ENCODE measurements at regions not wholly inside any gene's neighbourhood (a gene's known extent, or its start where the extent isn't known, plus 50 kb on each side); places are given as distances from the start of the nearest gene placed in this dataset.

DNA sequence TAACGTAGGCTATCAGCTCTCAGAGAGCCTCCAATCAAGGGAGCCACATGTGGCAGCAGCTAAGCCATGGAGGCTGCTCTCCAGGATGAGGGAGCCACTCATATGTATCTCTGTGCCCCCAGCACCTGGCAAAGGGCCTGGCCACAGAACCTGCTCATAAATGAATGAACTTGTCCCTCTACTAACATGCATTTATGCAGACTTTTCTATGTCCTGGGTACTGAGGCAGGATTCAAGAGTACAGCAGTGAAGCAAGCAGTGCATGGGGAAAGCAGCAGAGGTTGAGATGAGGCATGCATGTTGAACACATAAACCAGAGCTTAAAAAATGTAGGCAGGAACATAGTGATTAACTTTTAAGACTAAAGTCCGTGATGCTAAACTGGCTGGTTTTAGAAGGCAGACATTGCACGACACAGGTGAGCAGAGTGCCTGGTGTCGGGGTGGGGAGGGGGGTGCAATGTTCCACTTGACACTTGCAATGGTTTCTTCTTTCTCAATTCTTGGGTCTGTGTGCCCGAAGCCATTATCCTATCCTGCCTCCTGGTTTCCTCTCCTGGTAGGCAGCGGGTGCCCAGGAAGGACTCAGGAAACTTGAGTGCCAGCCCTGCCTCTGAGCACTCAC lies 142.8 kb upstream of the ALDH1B1 start:
- FAIRE-seq = no peak
- Histone ChIP-seq H3K4me2 (ENCODE audit: low read depth, low read length) (no peak overlapping the region), H3K79me2 (ENCODE audit: insufficient read depth, low read length) (no peaks in the 10 kb centered on the region), H3K4me3 (replicated peaks in 1 of 3; ENCODE audit: insufficient read depth in 1 of 3, low read depth in 2 of 3, low read length in 3 of 3) (no peak overlapping the region), H3K36me3 (replicated peaks in 1 of 2; ENCODE audit: control insufficient read depth in 1 of 2, insufficient read depth in 2 of 2, low read length in 2 of 2) (no peaks in the 10 kb centered on the region), H3K9ac (ENCODE audit: insufficient read depth, low read depth, low read length) (no peak overlapping the region), H4K20me1 (ENCODE audit: insufficient read depth, low read length) (no peaks in the 10 kb centered on the region), H3K9me3 (ENCODE audit: low read length) (no peaks in the 10 kb centered on the region), H3K4me1 (ENCODE audit: insufficient read depth, low read length) (peaks cover 14% of the 10 kb centered on the region), H2AFZ (ENCODE audit: low read length) (no peak overlapping the region), H3K27me3 (ENCODE audit: control insufficient read depth in 1 of 2, insufficient read depth in 2 of 2, low read length in 2 of 2) (peaks cover 0 to 5% of the 10 kb centered on the region in 2 experiments; a peak in 2 of 5 replicates), H3K27ac (ENCODE audit: extremely low read length, insufficient read depth, low read length) (no peak overlapping the region)
- POLR2A ChIA-PET = no interaction called here
- WGBS (ENCODE audit: low lambda C conversion rate) = 37% methylated on average over 6 of the region's 6 CpGs
- BruUV-seq (replicated peaks) = no TSS peak
- CTCF ChIA-PET (ENCODE audit: low intra/inter-chr PET ratio, low total read pairs) = no interaction called here
- no peak for DNase-seq (ENCODE audit: low spot score)
- intact Hi-C loops (cut with micrococcal nuclease; ENCODE audit: unreplicated experiment) = no loop called here
- in situ Hi-C loops (cut with HindIII; ENCODE audit: extremely low pct_ligation_motif_present, low pct_unique_long_range_greater_than_20kb) = loop anchor here (10.0 kb wide), 2 partner anchors 155 to 345 kb away; partner anchors contain the start of gene SLC25A51
- no peak for ATAC-seq
- TF ChIP-seq ZSCAN12 (CRISPR knock-in tag; IDR thresholded peaks at IDR 0.05) (no peak), ZFP82 (CRISPR knock-in tag; IDR thresholded peaks at IDR 0.05; ENCODE audit: borderline replicate concordance) (no peak), IRF1 (CRISPR knock-in tag; IDR thresholded peaks at IDR 0.05; ENCODE audit: low read depth) (no peak), ZNF431 (CRISPR knock-in tag; IDR thresholded peaks at IDR 0.05; ENCODE audit: borderline replicate concordance, low read depth) (no peak), ZNF446 (CRISPR knock-in tag; IDR thresholded peaks at IDR 0.05) (no peak), MLXIP (CRISPR knock-in tag; IDR thresholded peaks at IDR 0.05; ENCODE audit: borderline replicate concordance) (no peak), PLSCR1 (CRISPR knock-in tag; IDR thresholded peaks at IDR 0.05; ENCODE audit: borderline replicate concordance) (no peak), RBM22 (optimal IDR thresholded peaks at IDR 0.05; ENCODE audit: low read length) (no peak), MYPOP (CRISPR knock-in tag; IDR thresholded peaks at IDR 0.05) (no peak), ZBTB7A (CRISPR knock-in tag; IDR thresholded peaks at IDR 0.05) (no peak), ZNF660 (CRISPR knock-in tag; IDR thresholded peaks at IDR 0.05; ENCODE audit: borderline replicate concordance, low read depth) (no peak), ZMYM3 (CRISPR knock-in tag; IDR thresholded peaks at IDR 0.05) (no peak), SMAD3 (CRISPR knock-in tag; IDR thresholded peaks at IDR 0.05) (no peak)
- TF ChIP-seq, protein P1, sequence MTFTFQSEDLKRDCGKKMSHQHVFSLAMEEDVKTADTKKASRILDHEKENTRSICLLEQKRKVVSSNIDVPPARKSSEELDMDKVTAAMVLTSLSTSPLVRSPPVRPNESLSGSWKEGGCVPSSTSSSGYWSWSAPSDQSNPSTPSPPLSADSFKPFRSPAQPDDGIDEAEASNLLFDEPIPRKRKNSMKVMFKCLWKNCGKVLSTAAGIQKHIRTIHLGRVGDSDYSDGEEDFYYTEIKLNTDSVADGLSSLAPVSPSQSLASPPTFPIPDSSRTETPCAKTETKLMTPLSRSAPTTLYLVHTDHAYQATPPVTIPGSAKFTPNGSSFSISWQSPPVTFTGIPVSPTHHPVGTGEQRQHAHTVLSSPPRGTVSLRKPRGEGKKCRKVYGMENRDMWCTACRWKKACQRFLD (CRISPR knock-in tag; IDR thresholded peaks at IDR 0.05; ENCODE audit: borderline replicate concordance) = no peak
- TF ChIP-seq, protein P2, sequence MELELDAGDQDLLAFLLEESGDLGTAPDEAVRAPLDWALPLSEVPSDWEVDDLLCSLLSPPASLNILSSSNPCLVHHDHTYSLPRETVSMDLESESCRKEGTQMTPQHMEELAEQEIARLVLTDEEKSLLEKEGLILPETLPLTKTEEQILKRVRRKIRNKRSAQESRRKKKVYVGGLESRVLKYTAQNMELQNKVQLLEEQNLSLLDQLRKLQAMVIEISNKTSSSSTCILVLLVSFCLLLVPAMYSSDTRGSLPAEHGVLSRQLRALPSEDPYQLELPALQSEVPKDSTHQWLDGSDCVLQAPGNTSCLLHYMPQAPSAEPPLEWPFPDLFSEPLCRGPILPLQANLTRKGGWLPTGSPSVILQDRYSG (CRISPR knock-in tag; IDR thresholded peaks at IDR 0.05) = no peak
- TF ChIP-seq, protein P3, sequence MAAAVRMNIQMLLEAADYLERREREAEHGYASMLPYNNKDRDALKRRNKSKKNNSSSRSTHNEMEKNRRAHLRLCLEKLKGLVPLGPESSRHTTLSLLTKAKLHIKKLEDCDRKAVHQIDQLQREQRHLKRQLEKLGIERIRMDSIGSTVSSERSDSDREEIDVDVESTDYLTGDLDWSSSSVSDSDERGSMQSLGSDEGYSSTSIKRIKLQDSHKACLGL (CRISPR knock-in tag; IDR thresholded peaks at IDR 0.05) = no peak
